ENCODE measurements at regions not wholly inside any gene's neighbourhood (a gene's known extent, or its start where the extent isn't known, plus 50 kb on each side); places are given as distances from the start of the nearest gene placed in this dataset.

- Histone ChIP-seq H3K4me1 (no peaks in the 10 kb centered on the region), H3K36me3 (ENCODE audit: insufficient read depth in 1 of 2, low read depth in 1 of 2) (no peaks in the 10 kb centered on the region), H3K9me3 (peaks cover 7% of the 10 kb centered on the region), H3K27me3 (ENCODE audit: insufficient read depth in 3 of 3, low read length in 2 of 3) (no peaks in the 10 kb centered on the region), H3K4me3 (no peak overlapping the region), H3K27ac (no peak overlapping the region)
- intact Hi-C loops (cut with DNase I) = no loop called here
- WGBS, 3 donors = 85 to 92% (median 89%) methylated on average over 1 of the region's 1 CpG
- TF ChIP-seq CTCF (IDR thresholded peaks at IDR 0.05) = no peak
- ATAC-seq (no peak), DNase-seq (no peak)
These were observed 445.1 kb downstream of the TMA16 start for GRCh38 chr4:163939597-163939996.

- intact Hi-C loops (cut with DNase I) = no loop called here
- Histone ChIP-seq H3K4me1 (no peaks in the 10 kb centered on the region), H3K27me3 (ENCODE audit: insufficient read depth in 3 of 3, low read length in 2 of 3) (no peaks in the 10 kb centered on the region), H3K9me3 (peaks cover 7% of the 10 kb centered on the region), H3K36me3 (ENCODE audit: insufficient read depth in 1 of 2, low read depth in 1 of 2) (no peaks in the 10 kb centered on the region), H3K4me3 (no peak overlapping the region), H3K27ac (no peak overlapping the region)
- WGBS, 3 donors = 78 to 81% (median 80%) methylated on average over 7 of the region's 7 CpGs
- DNase-seq (no peak), ATAC-seq (no peak)
- TF ChIP-seq CTCF (IDR thresholded peaks at IDR 0.05) = no peak
These were observed 446.9 kb downstream of the TMA16 start for GRCh38 chr4:163941221-163941905.

- no peak overlapping the region for H3K27ac ChIP-seq
- H3K4me1 ChIP-seq = no peaks in the 10 kb centered on the region
- no peaks in the 10 kb centered on the region for H3K36me3 ChIP-seq (ENCODE audit: insufficient read depth in 1 of 2, low read depth in 1 of 2)
- no peak for ATAC-seq
- no peak for TF ChIP-seq CTCF (IDR thresholded peaks at IDR 0.05)
- no peak overlapping the region for H3K4me3 ChIP-seq
- no peak for DNase-seq
- no peaks in the 10 kb centered on the region for H3K27me3 ChIP-seq (ENCODE audit: insufficient read depth in 3 of 3, low read length in 2 of 3)
- WGBS, 3 donors = 88 to 92% (median 91%) methylated on average over 9 of the region's 9 CpGs
- intact Hi-C loops (cut with DNase I) = no loop called here
- no peaks in the 10 kb centered on the region for H3K9me3 ChIP-seq
These were observed 454.5 kb downstream of the TMA16 start for GRCh38 chr4:163948920-163949455.

- H3K9me3 ChIP-seq = no peaks in the 10 kb centered on the region
- H3K36me3 ChIP-seq (ENCODE audit: insufficient read depth in 1 of 2, low read depth in 1 of 2) = no peaks in the 10 kb centered on the region
- no peak for TF ChIP-seq CTCF (IDR thresholded peaks at IDR 0.05)
- H3K4me3 ChIP-seq = no peak overlapping the region
- DNase-seq (peak in 1 of 2 donors; percentile 38), ATAC-seq (no peak)
- intact Hi-C loops (cut with DNase I) = no loop called here
- WGBS, 3 donors = 92 to 93% (median 92%) methylated on average over 11 of the region's 11 CpGs
- no peak overlapping the region for H3K27ac ChIP-seq
- no peaks in the 10 kb centered on the region for H3K27me3 ChIP-seq (ENCODE audit: insufficient read depth in 3 of 3, low read length in 2 of 3)
- no peaks in the 10 kb centered on the region for H3K4me1 ChIP-seq
These were observed 455.6 kb downstream of the TMA16 start for GRCh38 chr4:163949976-163950601.

All from psoas muscle (tissue), 7 donors.